Stromal cell of bone marrow (primary cell): ENCODE measurements at regions not wholly inside any gene's neighbourhood (a gene's known extent, or its start where the extent isn't known, plus 50 kb on each side); places are given as distances from the start of the nearest gene placed in this dataset.
"Not testable (repeated sequence)": the region's sequence is repeated elsewhere in the genome, so short reads cannot be mapped to it uniquely, and the experiment has no call there.

Experiments
- DNase-seq: peaks from one replicate; pipeline ENCODE4 v3.0.0-alpha.2; 2012; ENCODE audit warnings: low read depth

- DNase-seq = no peak
These were observed 52.7 kb upstream of the CRIM1 start for GRCh38 chr2:36302911-36303310.

- DNase-seq = no peak
These were observed 53.7 kb upstream of the CRIM1 start for GRCh38 chr2:36301843-36302242.

GRCh38 chr2:36300697-36301096 is 54.9 kb upstream of the CRIM1 start:
- DNase-seq = no peak

GRCh38 chr2:36296798-36297197 is 58.8 kb upstream of the CRIM1 start:
- no peak for DNase-seq

GRCh38 chr2:36294316-36294721 is 61.3 kb upstream of the CRIM1 start:
- no peak for DNase-seq

GRCh38 chr2:36290306-36290856 is 65.2 kb upstream of the CRIM1 start:
- no peak for DNase-seq

GRCh38 chr2:36289731-36290130 is 65.8 kb upstream of the CRIM1 start:
- no peak for DNase-seq

- no peak for DNase-seq
These were observed 68.0 kb upstream of the CRIM1 start for GRCh38 chr2:36287363-36288275.

GRCh38 chr2:36279506-36279905 is 76.1 kb upstream of the CRIM1 start:
- DNase-seq = not testable (repeated sequence)

- no peak for DNase-seq
These were observed 77.6 kb upstream of the CRIM1 start for GRCh38 chr2:36277881-36278523.

GRCh38 chr2:36277146-36277808 is 78.3 kb upstream of the CRIM1 start:
- peak; percentile 78 for DNase-seq

GRCh38 chr2:36271266-36271665 is 84.3 kb upstream of the CRIM1 start:
- no peak for DNase-seq

GRCh38 chr2:36270758-36271157 is 84.8 kb upstream of the CRIM1 start:
- no peak for DNase-seq

- DNase-seq = no peak
These were observed 88.4 kb upstream of the CRIM1 start for GRCh38 chr2:36267194-36267593.

- DNase-seq = no peak
These were observed 88.9 kb upstream of the CRIM1 start for GRCh38 chr2:36266536-36267121.

GRCh38 chr2:36262581-36262980 is 93.0 kb upstream of the CRIM1 start:
- peak; percentile 13 for DNase-seq

GRCh38 chr2:36255863-36256262 is 99.7 kb upstream of the CRIM1 start:
- DNase-seq = no peak

- no peak for DNase-seq
These were observed 102.5 kb upstream of the CRIM1 start for GRCh38 chr2:36253086-36253485.

- no peak for DNase-seq
These were observed 109.1 kb upstream of the CRIM1 start for GRCh38 chr2:36246320-36246990.

GRCh38 chr2:36245651-36246050 is 109.9 kb upstream of the CRIM1 start:
- no peak for DNase-seq

GRCh38 chr2:36238106-36238505 is 117.5 kb upstream of the CRIM1 start:
- no peak for DNase-seq

- DNase-seq = no peak
These were observed 119.7 kb upstream of the CRIM1 start for GRCh38 chr2:36235882-36236281.
